GM19397 (cell line): ENCODE measurements at regions not wholly inside any gene's neighbourhood (a gene's known extent, or its start where the extent isn't known, plus 50 kb on each side); places are given as distances from the start of the nearest gene placed in this dataset.

Experiments
- ATAC-seq: cut with Tn5 transposase; IDR thresholded peaks from one replicate; pipeline ENCODE4 v1.9.1; 2021; ENCODE audit warnings: mild to moderate bottlenecking, moderate library complexity; ENCODE audit not compliant: unreplicated experiment

DNA sequence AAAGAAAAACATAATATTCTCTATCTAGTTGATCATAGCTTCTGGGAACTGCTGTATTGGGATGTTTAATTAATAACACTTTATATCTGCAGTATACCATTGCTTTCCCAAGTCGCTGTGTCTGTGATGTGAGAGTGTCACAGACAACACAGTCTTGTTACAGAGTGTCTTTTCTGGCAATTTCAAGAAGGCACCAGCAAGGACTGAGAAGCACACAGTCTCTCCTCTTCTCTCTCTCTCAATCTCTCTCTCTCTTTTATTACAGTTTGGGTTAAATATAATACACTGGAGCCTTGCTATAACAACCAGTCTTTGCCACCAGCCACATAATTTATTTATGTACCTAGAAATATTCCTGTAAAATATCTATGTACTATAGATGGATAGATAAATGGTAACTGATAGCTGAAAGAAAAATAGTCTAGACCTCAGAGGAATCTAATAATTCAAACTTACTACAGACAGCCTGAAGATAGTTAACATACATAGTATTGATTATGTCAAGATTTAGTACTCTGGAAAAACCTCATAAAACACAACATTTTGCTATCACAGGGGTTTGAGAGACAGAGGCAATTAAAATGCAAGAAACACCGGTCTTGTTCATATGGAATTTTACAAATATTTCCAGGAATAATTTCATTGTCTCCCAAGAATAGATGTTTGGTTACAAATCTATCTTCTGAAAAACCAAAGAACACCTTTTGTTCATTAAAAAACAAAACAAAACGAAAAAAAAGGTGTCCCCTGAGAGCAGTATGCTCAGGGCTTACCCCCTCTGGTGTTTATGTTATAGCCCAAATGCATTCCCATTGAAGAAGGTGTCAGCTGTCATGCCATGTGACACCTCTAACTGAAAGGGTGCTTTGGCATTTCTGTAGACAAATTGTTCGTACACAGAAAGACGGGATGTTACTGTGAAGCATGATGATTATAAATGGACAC is 507.8 kb downstream of the TBC1D4 start:
- ATAC-seq, result no peak

DNA sequence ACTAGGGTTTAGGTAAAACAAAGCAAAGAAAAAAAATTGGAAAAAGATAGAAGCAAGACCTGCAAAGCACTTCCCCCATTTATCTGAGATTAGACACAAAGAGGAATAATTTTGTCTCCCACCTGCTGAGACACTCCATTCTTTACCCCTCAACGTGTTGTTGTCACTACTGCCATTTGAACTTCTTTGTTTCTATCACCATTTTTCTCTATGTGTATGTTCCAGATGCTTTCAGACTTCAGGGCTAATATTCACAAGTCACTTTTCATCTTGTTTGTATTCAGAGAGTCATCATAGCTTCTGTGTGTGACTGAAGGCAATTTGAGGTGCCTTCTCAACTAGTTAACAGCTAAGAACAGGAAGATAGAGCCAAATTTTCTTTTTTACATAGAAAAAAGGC is 512.5 kb downstream of the TBC1D4 start:
- no peak for ATAC-seq

DNA sequence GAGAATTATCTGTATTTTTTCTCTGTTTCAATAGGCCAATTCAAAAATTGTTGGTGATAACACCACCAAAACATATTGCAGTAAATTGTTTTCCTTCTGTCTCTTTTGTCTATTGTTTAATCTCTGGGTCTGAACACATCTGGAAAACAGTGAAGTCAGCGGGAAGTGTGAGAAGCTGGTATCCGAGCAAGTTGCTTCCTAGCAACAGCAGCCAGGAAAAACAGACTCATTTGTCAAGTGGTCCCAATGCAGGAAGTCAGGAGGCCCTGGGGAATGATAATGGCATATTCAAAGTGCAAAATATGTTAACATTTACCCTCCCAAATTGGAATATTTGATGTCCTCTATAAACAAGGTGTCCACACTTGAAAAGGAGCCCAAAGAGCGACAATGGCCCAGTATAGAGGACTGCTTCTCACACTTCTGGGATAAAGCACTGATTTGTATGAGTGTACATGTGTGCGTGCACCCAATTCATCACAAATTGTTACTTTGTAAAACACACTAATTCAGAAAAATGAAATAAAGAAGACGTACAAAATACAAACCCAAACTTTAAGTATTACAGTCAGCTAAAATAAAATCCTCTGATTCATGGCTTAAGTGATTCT is 515.0 kb downstream of the TBC1D4 start:
- no peak for ATAC-seq

DNA sequence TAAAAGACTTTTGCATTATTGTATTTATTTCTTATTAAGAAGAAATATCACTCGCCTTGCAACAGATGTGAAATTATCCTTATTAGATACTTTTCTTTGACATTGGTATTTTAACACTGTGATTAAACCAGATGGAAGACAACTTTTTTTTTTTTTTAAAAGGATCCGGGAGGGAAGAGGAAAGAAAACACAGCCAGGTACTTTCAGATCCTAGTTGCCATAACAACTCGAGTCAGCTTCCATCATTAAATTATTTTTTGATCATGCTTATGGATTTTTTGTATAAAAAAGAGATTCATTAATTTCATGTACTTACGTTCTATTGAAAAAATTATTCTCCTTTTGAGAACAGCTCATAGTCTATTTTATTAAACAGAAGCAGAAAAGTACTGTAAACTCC is 515.7 kb downstream of the TBC1D4 start:
- no peak for ATAC-seq

DNA sequence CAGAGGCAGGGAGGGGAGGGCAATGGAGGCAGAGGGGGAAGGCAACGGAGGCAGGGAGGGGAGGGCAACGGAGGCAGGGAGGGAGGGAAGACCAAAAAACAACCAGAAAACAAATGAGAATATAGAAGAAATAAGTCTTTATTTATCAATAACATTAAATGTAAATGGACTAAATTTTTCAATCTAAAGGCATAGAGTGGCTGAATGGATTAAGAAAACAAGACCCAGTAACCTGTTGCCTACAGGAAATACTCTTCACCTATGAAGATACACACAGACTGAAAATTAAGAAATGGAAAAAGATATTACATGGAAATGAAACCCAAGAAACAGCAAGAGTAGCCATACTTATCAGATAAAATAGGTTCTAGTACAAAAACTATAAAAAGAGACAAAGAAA is 536.3 kb downstream of the TBC1D4 start:
- no peak for ATAC-seq

DNA sequence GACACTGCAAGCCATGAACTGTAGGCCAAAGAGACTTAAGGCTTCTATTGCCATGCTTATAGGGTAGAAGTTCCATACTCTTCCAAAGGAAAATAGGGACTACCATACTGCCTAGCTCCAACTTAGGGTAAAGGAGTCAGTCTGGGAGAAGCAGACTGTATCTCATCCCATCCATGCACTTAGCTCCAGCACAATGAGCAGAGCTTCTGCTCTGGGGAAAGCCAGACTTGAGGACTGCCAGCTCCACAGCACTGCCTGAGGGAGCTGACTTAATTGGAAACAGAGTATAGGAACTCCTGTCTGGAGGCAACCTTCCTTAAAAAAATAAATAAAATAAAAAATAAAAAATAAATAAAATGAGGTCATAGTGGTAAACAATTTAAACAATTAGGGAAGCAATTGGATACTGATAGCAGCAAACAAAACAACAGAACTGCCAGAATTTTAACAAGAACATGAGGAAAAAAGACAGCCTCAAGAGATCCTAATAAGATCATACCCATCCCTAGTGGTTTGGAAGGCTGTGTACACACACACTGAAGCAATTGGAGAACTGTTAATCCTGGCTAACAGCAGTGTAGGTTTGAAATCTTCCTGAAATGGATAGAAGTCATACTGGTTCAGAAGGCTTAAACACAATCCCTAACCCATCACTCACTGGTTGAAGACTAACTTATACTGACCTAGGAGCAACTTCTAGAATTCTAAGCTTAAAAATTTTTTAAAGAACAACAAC is 550.1 kb downstream of the TBC1D4 start:
- ATAC-seq, result no peak

DNA sequence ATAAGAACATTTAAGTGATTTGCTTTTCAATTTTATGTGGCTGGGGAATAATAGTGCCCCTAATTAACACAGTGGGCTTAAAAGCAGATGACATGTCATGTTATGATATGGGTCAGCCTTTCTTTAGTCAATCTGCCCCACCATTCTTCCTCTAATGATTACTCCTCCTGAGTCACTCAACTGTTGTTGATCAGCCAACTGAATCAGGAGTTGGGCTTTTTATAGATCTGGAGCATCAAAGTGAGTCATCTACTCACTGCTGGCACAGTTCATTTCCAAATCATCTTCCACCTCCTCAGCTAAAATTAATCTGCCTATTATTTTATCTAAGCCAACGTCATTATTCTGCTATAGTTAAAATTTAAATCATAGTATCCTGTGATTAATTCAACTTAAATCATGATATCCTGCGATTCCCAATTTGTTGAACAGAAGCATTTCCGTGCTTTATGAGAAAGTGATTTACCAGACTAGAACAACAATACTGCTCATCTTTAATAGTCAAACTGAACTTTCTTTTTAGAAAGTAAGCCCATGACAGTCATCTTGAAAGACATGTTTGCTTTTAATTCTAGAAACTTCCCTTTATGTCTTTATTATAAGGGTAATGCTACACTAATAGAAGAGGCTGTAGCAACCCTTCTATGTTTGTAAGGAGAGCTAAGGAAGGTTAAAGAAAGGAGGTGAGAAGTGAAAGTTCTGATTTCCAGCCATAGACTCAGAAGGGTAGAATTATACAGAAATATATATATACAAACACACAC is 551.4 kb downstream of the TBC1D4 start:
- ATAC-seq, result no peak

DNA sequence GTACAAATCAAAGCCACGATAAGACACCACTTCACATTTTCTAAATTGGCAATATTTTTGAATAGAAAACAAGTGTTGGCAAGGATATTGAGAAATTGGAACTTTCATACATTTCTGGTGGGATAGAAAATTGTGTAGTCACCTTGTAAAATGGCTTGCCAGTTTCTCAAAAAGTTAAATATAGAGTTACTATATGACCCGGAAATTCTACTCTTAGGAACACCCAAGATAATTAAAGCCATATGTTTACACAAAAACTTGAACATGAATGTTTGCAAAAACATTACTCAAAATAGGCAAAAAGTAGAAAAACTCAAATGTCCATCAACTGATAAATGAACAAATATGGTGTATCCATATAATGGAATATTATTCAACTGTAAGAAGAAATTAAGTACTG is 552.5 kb downstream of the TBC1D4 start:
- no peak for ATAC-seq

DNA sequence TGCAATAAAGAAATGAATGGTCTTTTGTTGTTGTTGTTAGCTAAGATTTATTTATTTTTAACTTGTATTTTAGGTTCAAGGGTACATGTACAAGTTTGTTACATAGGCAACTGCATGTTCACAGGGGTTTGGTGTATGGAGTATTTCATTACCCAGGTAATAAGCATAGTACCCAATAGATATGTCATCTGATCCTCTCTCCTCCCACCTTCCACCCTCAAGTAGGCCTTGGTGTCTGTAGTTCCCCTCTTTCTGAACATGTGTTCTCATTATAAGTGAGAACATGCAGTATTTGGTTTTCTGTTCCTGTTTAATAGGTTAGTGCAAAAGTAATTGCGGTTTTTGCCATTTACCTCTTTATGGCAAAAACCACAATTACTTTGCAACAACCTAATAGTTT is 554.1 kb downstream of the TBC1D4 start:
- no peak for ATAC-seq

DNA sequence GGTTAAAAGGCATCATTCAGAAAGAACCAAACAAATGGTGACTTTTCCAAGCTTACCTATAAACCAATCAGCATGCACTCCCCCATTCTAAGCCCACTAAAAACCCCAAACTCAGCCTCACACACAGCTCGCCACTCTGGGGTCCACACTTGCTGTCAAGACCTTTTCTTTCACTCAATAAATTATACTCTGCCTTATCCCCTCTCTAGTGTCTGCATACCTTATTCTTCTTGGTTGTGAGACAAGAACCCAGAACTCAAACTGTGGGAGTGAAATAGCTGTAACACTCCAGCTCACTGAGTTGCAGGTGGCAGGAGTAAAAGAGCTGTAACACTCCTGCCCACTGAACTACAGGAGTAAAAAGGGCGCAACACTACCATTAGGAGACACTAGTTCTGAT is 559.0 kb downstream of the TBC1D4 start:
- ATAC-seq, result no peak

DNA sequence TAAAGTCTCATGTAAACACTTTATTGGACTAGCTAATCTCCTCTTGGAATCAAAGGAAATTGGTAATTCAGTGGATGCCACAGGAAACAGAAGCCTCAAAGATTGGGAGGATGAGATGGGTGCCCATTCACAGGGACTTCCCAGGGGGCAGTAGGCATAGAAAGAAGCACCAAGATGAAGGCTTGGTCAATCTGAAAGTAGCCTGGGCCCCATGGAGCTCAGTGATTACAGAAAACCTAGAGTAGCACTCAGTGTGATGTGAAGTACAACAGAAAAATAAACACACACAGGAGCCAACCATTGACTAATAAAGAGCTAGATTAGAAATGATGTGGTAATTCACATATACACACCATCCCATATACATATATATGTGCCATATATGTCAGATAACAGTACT is 560.6 kb downstream of the TBC1D4 start:
- ATAC-seq, result no peak

DNA sequence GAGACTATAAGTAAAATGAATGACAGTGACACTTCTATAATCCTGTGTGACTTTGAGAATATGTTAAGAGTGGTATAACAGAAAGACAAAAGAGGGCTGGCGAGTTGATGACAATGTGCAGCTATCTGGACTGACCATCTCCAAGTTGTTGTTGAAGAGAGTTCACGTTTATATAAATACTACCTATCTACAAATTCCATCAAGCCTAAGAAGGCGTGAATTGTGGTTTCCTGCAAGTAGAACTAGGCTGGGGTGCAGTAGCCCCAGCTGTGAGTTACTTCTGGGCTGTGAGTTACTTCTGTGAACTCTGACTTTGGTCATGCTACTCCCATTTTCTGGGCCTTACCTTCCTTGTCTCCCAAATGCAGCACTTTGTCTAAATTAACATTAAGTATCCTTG is 561.0 kb downstream of the TBC1D4 start:
- ATAC-seq, result no peak

DNA sequence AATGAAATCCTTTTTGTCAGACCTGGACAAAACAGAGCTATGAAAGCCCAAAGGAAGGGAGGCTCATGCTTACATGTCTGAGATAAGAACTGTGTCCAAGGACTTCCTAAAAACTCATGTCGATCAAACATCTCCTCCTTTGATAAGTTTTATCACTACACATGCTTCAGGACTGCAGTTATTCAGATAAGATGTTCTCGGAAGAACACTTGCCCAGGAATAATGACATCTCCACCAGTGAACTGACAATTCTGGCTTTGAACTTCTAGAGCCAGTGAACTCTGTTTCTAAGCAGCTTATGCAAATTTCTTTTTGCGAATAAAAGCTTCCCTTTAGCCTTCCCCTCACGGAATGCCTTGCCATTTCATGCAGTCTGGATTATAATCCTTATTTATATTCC is 561.6 kb downstream of the TBC1D4 start:
- no peak for ATAC-seq

DNA sequence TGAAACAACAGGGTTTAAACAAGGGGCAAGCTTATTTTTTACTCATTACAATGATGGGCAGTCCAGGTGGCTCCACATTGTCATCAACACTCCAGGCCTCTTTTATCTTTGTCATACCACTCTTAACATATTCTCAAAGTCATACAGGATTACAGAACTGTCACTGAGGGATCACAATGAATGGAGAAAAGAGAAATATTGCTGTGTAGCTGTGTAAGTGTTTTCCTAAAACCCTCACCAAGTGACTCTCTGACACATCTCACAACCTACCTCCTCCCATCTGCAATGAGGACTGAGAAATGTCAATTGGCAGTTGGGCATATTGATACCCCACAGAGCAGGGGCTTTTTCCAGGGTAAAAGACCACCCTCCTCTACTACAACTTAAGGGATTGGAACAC is 562.1 kb downstream of the TBC1D4 start:
- ATAC-seq, result no peak

DNA sequence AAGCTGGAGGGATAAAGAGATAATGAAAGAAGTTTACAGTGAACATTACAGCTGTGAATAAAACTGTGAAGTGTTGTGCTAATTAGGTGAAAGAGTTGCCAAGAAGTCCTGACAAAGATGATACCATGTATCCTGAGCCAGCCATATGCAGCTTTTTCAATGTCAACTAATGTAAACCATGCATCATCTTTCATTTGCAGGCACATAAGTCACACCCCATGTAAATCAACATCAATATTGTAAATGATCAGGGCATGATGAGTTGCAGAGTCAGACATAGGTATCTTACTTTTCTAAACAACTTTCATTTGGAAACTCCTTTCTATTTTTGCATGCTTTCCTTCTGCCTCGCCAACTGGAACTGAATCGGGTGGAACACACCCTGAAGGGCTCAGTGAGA is 569.1 kb downstream of the TBC1D4 start:
- no peak for ATAC-seq

DNA sequence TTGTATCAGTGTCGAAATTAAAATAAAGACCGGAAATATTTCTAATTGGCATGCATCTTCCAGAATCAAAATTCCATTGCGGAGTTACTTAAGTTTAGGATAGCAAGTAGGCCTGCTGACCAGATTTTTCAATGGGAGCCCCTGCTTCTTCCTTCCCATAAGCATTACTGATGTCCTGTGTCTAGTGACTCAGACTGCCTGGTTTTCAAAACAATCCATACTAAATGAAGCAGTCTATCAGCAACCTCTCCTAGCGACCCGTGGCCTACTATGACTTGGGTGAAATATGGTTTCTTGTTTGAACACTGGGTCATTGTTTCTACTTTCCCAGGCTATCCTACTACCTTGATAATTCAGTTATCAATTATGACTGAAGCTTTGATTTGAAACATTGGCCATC is 571.6 kb downstream of the TBC1D4 start:
- ATAC-seq, result no peak

DNA sequence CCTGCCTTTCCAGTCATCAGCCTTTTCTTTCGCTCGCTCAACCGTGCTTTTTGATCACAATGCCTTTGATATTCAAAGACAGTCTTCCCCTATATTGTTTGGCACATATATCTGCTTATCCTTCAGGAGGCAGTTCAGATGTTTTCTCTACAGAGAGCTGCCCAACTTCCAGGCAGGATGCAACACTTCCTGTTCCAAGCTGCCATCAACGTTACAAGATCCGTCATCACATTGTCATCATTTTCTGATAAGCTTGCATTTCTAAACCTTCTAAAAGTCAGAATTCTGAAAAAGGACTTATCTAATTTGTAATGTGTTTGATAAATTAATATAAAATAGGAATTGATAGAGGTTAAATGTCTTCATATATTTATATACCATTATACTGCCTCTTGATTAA is 574.2 kb downstream of the TBC1D4 start:
- no peak for ATAC-seq

DNA sequence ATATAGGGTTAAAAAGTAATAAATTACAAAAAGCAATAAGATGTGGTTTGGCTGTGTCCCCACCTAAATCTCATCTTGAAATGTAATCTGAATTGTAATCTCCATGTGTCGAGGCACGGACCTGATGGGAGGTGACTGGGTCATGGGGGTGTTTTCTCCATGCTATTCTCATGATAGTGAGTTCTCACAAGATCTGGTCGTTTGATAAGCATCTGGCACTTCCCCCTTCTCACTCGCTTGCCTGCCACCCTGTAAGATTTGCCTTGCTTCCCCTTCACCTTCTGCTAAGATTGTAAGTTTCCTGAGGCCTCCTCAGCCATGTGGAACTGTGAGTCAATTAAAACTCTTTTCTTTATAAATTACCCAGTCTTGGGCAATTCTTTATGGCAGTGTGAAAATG is 577.4 kb downstream of the TBC1D4 start:
- no peak for ATAC-seq

DNA sequence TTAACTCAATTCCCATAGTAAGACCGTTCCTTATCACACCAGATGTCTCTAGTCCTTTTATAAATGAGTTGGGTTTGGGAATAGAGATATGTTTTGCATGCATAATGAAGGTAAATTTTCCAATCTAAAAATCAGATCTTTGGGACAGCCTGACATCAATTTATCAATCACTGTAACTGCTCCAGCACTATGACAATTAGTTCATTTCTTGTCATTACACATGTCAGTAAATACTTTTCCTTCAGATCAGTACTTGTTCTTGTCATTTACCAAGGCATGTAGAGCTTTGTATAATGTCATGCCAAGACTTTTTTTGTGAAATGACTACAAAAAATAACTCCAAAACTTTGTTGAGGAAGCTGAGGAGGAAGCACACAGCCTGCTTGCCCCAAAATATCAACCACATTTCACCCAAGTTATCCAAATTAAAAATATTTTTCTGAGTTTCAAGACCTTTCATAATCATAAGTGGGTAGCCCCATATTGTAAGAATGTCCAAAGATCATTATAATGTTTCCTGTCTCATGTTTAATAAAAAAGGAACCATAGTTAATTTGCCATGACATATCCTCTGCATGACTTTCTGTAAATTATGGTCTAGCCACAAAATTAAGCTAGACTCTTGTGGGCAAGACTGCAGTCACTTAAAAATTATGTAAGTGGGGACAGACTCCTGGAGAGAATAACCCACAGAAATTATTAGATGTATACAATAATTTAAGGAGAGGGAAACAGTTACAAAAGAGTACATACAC is 586.8 kb downstream of the TBC1D4 start:
- ATAC-seq, result no peak

DNA sequence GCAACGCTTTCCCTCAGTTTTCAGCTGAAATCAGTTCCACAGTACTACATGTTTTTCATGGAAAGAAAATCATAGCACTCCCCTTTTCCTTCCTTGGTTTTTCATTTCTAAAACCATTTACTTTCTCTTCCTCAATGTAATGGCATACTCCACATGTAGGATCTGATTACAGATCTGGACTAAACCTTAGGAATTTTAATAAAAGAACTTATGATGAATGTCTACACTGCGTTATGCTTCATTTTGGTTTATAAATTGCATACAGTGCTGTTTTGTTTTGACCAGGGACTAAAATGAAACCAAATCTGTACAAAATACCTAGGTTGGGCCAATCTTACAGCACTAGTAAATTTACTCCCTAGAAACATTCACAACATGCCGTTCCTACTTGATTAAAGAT is 589.9 kb downstream of the TBC1D4 start:
- ATAC-seq, result no peak
